AG04449 (cell line): ENCODE measurements at regions not wholly inside any gene's neighbourhood (a gene's known extent, or its start where the extent isn't known, plus 50 kb on each side); places are given as distances from the start of the nearest gene placed in this dataset.

ENCODE experiments used
- CTCF ChIA-PET: fragments of 350-600 bp; formaldehyde crosslinking; extraction: SDS; loops from one replicate; lab custom pipeline; 2021; ENCODE audit warnings: antibody characterized with exemption; lab: Yijun Ruan, JAX
- POLR2A ChIA-PET: fragments of 400-600, 350-600 bp; formaldehyde crosslinking; extraction: SDS; loops from one replicate; lab custom pipeline; 2020; ENCODE audit warnings: antibody characterized with exemption, inconsistent platforms; lab: Yijun Ruan, JAX
- DNase-seq: peaks from one replicate; pipeline ENCODE4 v3.0.0-alpha.2; 2010; ENCODE audit warnings: low read depth, low spot score
- H3K4me3 ChIP-seq: 2 replicates; pipeline ENCODE4 v1.5.1; 2011; ENCODE audit warnings: low read depth, mild to moderate bottlenecking, control low read depth, low read length
- CTCF ChIP-seq: IDR thresholded peaks from one replicate; pipeline ENCODE4 v1.5.1; 2011; ENCODE audit warnings: mild to moderate bottlenecking, moderate library complexity, low read length, control low read depth, inconsistent platforms; ENCODE audit not compliant: insufficient read depth; ENCODE audit errors: missing control alignments

DNA sequence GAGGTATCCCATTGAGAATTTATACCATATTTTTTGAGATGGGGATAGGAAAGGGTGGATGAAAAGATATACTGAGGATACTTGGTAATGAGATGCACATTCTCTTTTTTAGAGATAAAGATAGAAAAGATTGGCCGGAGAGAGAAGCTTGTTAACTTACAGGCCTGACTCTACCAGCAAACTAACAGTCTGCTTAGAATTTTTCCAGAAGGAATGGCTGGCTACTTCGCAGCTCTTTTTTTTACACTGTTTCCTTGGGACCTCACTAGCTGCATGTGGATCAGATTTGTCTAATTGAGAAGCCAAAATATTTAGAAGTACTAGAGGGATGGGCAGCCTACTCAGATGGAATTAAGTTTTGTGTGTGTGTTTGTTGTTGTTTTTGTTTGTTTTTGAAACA lies 586.6 kb downstream of the TAFA4 start:
- no peak overlapping the region for H3K4me3 ChIP-seq
- DNase-seq, result no peak
- CTCF ChIA-PET, result no interaction called here
- TF ChIP-seq CTCF, result no peak
- POLR2A ChIA-PET, result no interaction called here

DNA sequence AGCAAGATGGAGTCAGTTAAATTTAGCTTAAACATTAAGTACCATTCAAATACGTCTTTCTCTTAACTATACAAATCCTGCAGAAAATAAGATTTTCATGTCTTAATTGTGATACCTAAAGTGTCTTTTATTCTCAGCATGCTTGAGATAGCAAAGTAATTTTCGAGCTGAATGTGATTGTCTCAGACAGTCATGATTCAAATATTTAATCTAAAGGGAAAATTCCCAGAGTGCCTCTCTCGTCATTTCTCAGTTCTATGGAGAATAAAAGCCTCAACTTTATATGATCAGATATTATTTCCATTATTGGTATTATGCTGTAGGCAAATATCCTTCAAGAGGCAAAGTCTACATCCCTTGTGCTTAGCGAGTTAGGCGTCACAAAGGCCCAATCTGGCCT lies 589.9 kb downstream of the TAFA4 start:
- POLR2A ChIA-PET, result no interaction called here
- no peak overlapping the region for H3K4me3 ChIP-seq

DNA sequence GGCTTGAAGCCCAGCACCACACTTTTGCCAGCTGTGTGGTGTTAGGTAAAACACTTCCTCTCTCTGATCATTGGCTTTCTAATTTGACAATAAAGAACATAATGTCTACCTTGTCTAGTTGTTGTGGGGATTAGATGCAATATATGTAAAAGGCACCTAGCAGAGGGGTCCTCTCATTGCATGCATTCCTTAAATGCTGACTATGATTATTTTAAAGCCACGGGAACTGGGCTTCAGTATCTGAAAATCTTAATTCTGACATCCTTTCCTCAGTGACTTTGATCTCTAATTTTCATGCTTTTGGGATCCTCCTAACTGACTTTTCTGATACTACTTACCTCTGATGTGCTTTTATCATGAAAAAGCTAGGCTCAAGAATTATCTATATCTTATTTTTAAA lies 596.3 kb downstream of the TAFA4 start:
- H3K4me3 ChIP-seq, result no peak overlapping the region
- ChIA-PET CTCF (no interaction called here), POLR2A (no interaction called here)
- no peak for DNase-seq
- TF ChIP-seq CTCF, result no peak

More for the DNA sequence above, 589.9 kb downstream of the TAFA4 start:
- TF ChIP-seq CTCF, result no peak
- CTCF ChIA-PET, result no interaction called here
- no peak for DNase-seq

DNA sequence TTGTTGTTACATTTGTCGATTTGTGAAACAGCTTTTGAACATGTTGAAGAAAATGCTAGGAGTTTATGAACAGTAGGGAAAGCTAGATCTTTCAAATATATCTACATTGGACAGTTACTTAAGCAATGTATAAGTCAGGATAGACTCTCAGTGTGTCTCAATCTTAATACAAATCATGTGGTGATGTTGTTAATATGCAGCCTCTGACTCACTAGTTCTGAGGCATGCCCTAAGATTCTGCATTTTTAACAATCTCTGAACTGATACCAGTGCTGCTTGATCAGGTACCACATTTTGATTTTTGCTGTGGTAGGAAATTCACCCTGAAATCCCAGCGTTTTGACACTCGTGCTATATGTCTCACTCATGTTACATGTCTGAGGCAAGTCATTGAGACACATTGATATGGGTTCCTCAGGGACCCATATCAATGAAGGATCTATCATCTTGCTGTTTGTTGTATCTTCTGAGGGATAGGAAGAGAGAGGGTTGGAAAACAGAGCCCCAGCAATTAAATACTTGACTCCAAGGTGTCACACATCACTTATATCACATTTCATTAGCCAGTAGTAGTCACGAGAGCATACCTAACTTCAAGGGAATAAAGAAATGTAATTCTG lies 597.9 kb downstream of the TAFA4 start:
- CTCF ChIA-PET, result no interaction called here

DNA sequence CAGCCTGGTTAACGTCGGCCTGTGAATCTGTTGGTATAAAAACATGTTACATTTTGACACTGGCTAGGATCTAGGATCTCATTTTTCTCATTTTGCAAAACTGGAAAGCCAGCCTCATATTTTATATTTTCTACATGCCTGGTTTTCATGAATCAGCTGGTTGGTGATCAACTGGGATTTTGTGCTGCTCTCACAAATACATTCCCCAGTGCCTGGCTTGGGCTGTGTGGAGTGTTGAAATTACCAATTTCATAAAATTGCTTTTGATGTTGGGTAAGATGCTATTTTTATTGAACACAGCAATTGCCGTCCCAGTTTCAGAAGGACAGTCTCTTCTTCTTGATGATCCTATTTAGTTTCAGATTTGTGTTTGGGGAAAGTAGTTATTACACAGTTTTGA lies 604.3 kb downstream of the TAFA4 start:
- no peak overlapping the region for H3K4me3 ChIP-seq
- CTCF ChIA-PET, result no interaction called here
- POLR2A ChIA-PET, result no interaction called here
- DNase-seq, result no peak
- no peak for TF ChIP-seq CTCF

More for the DNA sequence above, 597.9 kb downstream of the TAFA4 start:
- no peak overlapping the region for H3K4me3 ChIP-seq
- no peak for DNase-seq
- POLR2A ChIA-PET, result interaction anchor here (0.7 kb wide), 1 partner anchor 1290 kb away, joined by 3 read pairs; no protein-coding TSS in a partner anchor
- TF ChIP-seq CTCF, result no peak

- ChIA-PET POLR2A (no interaction called here), CTCF (no interaction called here)
- H3K4me3 ChIP-seq, result no peak overlapping the region
- DNase-seq, result no peak
- TF ChIP-seq CTCF, result no peak
Observed at GRCh38 chr3:68315964-68316363, 616.4 kb downstream of the TAFA4 start.
